KBM-7 (cell line): ENCODE measurements at regions not wholly inside any gene's neighbourhood (a gene's known extent, or its start where the extent isn't known, plus 50 kb on each side); places are given as distances from the start of the nearest gene placed in this dataset.

Source experiments
- DNase-seq: peaks from one replicate; pipeline ENCODE4 v3.0.0-alpha.2; 2015
- in situ Hi-C: fragments of 300-500 bp; cut with MboI; formaldehyde crosslinking; loops from 2 replicates; pipeline ENCODE4 v1.14.3; 2020; ENCODE audit warnings: low sequenced_read_pairs, low pct_unique_long_range_greater_than_20kb, mixed read lengths

DNA sequence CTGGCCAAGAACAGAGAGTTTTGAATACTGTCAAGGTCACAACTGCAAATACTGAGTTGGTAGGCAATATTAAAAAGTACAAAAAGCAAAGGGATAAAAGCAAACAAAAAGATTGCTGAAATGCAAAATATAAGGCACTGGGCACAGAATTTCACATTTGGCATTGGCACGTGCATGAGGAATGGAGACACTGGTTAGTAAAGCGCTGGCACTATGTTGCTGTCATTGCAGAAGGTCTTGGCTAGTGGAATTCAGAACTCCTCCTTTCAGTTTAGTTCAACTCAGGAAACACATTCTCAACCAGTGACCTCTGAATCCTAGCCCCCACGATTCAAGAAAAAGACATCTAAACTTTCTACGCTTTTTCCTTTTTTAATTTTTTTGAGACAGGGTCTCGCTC, 111.8 kb upstream of the PSMD7 start:
- in situ Hi-C loops: no loop called here
- no peak for DNase-seq

DNA sequence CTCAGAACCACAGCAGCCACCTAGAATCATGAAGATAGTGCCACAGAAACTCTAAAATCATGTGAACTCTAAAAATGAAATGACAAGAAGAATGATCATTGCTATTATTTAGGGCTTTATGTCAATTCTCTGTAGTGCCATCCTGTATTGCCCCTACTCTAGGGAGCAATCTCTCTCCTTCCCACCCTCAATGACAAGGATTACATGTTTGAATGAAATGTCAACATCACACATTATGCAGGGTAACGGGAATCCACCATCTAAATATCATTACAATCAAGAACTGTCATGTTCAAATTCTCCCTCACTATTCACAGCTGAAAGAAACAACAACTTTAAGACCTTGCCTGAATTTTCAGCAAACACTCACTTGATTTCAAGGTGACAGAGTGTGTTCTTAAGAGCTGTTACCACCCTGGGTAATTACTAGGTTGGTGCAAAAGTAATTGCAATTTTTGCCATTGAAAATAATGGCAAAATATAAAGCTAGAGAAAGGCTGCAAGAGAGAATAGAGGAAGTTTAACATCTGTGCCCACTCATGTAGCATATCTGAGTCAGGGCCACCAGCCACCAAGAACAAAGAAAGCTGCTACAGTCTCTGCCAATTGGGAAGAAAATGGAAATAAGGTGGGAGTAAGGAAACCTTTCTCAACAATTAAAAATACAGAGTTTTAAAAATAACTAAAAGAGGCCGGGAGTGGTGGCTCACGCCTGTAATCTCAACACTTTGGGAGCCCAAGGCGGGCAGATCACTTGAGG, 112.8 kb upstream of the PSMD7 start:
- in situ Hi-C loops: no loop called here
- DNase-seq: no peak

DNA sequence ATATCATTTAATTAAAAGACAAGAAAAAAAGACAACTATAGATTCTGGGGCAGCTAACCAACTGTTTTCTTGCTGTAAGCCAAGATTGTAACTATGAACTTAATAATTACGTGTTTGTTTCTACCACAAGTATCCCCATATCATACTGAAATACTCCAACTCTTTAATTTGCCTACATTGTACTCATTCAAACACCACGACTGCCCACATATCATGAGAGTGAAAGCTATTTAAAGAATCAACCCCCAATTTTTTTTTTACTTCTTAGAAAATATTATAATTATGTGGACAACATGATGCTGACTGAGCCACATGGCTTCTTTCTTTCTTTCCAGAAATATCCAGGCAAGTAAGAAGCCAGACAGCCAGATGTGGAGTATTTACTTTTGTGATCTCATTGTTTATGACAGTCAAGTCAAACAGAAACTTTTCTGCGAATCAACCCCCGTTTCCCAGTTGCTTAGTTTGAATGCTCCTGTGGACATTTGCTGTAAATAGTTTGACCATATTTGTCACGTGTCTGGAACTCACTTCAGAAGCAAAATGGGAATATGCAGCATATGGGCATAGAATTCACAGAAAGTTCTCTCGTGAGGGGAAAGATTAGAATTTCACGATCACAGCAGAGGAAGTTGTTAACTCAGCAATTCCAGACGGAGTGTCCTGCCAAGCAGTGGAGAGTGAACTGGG, 126.8 kb upstream of the PSMD7 start:
- no peak for DNase-seq

DNA sequence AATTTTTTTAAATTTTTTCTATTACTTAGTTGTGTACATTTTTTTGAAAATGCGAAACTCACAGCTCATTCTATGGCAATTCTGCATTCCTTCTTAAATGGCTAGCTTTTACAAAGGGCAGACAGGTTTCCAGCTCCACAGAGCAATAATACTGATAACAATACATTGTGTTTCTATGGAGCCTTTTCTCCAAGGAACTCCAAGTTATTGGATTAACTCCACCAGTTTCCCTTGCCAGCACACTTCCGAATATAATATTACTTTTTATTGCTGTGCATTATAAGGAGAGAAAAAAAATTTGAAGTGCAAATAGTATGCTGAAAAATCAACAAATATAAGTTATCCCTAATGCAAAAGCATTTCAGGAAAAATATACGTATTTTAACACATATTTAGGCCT, 127.5 kb upstream of the PSMD7 start:
- in situ Hi-C loops: no loop called here
- DNase-seq: no peak

More for the DNA sequence above, 126.8 kb upstream of the PSMD7 start:
- in situ Hi-C loops: no loop called here

DNA sequence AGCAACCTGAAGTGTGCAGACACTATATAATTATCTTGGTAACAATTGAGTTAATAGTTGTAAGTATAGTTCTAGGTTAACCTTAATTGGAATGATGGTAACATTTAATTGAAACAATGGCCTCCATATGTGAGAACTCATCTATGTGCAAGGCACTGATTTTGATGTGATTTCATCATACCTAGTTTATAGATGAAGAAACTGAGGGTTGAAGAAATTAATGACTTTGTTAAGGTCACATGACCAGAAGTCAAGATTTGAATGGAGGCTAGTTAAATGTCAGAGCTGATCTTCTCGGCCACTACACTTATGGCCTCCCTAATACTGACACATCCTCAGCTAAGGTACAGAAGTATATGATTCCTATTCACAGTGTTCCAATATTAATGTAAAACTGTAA, 128.2 kb upstream of the PSMD7 start:
- DNase-seq: no peak
- in situ Hi-C loops: no loop called here

DNA sequence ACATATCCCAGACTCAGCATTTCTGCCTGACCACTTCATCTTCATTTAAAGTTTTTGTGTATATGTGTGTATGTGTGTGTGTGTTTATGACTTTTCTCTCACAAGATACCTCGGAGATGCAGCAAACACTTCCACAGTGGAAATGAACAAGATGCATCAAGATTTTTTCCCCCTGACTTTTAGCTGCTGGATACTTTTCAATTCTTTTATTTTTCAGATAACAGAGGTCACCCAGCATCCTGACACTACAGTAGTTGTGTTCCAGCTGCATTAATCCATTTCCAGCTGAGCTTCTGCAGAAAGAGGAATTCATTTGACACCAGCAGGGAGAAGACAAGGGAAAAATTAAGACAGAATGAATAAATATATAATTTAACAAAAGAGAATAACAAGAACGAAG, 130.2 kb upstream of the PSMD7 start:
- no peak for DNase-seq
- in situ Hi-C loops: no loop called here

DNA sequence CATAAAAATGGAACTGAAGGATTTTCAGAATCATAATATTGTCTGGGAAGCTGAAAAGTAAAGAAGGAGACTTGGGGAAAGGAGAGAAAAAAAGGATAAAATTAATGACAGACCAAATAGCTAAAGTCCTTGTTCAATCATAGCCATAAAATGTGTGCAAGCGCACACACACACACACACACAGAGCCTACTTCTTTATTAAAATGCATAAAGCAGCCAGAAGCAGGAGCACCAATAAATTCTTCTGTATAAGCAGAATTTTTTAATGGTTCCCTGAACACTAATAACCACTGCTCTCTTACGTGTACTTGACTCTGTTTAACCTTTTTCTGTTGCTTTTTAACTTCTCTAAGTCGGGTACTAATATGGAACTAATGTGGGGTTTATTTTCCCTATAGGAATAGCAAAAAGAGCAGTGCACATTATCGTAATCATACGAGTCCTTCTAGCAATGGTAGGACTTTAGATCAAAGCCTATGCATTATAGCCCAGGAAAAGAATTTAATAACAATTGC, 131.0 kb upstream of the PSMD7 start:
- no peak for DNase-seq
- in situ Hi-C loops: no loop called here

DNA sequence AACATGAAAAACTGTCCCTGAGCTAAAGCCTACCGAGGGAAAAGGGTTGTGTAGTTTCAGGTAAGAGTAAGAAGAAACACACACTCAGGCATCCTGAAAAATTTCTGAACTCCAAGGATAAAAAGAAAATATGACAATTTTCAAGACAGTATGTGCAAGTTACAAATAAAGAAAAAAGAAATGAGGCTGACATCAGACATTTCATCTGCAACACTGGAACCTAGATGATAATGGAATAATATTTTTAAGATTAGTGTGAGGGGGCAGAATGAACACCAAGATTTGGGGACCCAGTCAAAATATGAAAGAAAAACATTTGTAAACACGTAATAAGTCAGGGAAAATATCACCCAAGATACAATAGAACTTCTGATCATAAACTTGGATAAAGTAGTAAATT, 135.9 kb upstream of the PSMD7 start:
- in situ Hi-C loops: no loop called here

DNA sequence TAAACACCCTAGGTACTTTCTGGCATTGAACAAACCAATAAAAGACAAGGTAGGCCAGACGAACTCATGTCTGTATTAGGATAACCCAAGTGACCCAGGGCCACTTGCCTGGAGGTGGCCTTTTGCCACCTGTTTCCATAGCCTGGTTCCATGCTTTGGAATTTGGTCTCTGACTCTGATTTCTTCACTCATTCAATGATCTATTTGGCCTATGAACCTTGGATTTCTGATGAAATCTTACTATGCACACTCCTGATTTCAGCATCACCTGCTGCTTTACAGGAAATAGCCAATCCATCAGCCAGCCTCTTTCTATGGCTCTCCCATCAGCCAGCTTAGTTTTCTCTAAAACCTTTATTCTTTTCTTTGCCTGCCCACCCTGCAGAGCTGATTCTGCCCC, 142.8 kb upstream of the PSMD7 start:
- in situ Hi-C loops: no loop called here

More for the DNA sequence above, 135.9 kb upstream of the PSMD7 start:
- DNase-seq: no peak

DNA sequence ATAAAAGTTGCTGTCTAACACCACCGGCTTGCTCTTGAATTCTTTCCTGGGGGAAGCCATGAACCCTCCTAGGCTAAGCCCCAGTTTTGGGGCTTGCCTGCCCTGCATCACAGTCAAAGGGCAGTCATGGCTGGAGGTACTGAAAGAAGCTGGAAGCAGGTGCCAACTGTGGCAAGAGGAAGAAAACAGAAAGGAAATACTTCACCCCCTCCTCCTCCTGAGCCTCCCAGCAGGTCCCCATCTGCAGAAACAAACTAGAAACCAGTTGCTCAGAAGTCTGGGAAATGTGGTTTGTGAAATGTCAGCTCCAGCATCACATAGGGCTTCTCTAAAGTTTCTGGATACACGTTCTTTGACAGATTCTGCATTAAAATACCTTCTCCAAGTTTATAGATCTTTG, 150.0 kb upstream of the PSMD7 start:
- in situ Hi-C loops: no loop called here

More for the DNA sequence above, 142.8 kb upstream of the PSMD7 start:
- DNase-seq: no peak

DNA sequence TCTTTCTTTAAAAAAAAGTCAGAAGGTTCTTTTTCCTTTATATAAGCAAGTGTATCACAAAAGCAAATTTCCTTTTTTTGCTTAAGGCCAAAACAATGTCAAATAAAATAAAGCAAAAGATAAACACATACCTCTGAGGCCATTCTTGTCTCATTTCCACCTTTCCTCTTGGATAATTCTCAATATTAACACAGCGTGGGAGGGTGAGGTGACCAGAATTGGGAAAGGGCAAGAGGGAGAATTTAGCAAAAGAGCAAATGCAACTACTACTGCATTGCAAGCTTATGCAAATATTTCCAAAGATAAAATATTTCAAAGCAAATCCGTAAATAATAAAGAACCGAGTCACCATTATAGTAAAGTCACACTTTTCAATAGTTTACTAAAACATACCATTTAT, 153.4 kb upstream of the PSMD7 start:
- DNase-seq: no peak
- in situ Hi-C loops: no loop called here

More for the DNA sequence above, 150.0 kb upstream of the PSMD7 start:
- DNase-seq: no peak

DNA sequence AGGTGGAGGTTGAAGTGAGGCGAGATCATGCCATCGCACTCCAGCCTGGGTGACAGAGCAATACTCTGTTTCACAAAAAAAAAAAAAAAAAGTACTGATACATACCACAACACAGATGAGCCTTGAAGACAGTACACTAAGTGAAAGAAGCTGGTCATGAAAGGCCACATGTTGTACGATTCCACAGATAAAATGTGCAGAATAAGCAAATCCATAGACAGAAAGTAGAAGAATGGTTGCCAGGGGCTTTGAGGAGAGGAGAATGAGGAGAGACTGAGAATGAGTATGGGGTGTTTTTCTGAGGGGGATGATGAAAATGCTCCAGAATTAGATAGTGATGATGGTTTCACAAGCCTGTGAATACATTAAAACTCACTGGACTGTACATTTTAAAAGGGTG, 155.6 kb upstream of the PSMD7 start:
- DNase-seq: no peak
- in situ Hi-C loops: no loop called here

DNA sequence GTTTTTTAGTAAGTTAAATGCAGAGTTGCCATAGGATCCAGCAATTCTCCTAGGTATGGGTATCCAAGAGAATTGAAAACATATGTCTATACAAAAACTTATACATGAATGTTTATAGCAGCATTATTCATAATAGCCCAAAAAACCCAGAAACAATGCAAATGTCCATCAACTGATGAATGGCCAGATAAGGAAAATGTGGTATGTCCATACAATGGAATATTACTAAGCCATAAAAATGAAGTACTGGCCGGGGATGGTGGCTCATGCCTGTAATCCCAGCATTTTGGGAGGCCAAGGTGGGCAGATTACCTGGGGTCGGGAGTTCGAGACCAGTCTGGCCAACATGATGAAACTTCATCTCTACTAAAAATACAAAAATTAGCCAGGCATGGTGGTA, 156.1 kb upstream of the PSMD7 start:
- in situ Hi-C loops: no loop called here

DNA sequence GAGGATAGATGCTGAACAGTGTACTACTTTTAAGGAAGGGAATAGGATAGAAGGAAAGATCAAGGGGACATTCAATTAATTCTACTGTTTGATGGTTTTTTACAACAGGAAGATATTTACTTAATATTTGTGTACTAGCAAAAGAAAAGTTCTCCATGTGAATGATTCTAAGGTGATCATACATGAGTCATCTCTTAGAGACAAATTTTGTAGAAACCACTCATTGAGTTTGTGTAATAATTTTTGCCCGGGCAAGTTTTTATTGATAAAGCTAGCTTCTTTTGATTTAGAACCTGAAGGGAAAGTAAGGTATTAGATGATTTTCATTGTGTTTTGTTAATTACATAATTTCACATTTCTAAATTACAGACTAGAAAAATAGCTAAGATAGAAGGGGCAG, 172.8 kb upstream of the PSMD7 start:
- no peak for DNase-seq
- in situ Hi-C loops: no loop called here

More for the DNA sequence above, 156.1 kb upstream of the PSMD7 start:
- DNase-seq: no peak

DNA sequence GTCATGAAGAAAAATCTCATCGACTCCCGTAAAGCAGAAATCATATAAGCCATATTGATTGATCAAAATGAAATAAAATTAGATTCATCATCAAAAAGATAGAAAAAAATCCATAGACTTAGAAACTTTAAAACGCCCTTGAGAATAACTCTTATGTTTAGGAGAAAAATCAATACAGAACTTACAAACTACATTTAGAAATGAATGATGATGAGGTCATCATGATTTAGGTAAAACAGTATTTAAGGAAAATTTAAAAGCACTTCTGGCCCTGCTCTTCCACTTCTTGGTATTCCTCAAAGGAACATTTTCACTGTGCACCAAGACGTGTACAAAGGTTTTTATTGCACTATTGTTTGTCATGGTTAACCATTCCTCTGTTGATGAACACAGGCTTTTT, 173.4 kb upstream of the PSMD7 start:
- in situ Hi-C loops: no loop called here
- no peak for DNase-seq

DNA sequence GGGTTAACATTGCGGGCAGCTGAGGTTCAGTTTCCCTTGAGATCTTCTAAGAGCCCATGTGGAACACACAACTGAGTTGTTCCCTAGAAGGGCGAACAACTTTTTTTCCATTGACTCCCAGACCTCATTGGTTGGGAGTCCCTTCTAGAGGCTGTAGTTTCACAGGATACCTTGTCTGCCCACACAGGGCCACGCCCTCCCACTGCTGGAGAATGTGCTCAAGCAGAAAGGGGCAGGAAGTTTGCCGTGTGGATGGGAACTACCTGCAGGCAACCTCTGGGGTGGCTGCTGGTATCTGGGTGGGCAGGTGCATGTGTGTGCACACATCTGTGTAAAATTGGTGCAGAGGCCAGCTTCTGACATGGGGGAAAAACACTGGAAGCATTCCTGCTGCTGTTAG, 178.8 kb upstream of the PSMD7 start:
- DNase-seq: no peak
- in situ Hi-C loops: no loop called here

DNA sequence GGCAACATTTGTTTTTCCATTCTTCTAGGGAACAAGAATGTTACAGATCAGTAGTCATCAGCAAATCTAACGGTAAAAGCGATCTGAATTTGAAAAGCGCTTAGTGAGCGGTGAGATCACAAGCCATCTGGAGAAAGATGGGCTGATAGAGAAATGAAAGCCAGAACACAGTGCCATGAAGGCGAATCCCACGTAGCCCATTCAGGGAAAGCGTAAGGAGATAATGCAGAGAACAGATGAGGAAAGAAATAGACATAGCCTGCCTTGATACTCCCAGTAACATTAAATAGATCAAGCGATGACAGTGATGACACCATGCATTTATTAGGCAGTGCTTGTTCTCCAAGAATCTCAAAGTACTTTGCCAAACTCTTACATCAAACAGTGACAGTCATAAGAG, 183.1 kb upstream of the PSMD7 start:
- no peak for DNase-seq
- in situ Hi-C loops: no loop called here

DNA sequence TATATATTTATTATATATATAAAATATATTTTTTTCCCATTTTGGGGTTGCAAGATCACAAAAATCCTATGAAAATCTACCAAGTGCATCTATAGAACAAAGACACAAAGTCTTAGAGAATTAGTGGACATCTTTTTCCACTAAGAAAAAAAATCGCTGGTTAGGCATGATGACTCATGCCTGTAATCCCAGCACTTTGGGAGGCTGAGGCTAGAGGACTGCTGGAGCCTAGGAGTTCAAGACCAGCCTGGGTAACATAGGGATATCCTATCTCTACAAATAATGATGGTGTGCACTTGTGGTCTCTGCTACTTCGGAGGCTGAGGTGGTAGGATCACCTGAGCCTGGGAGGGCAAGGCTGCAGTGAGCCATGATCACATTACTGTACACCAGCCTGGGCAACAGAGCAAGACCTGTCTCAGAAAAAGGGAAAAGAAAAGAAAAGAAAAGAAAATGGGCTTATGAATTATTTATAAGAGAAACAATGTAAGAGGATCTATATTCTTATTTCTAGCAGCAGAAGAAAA, 185.1 kb upstream of the PSMD7 start:
- DNase-seq: peak; percentile 43
- in situ Hi-C loops: no loop called here

DNA sequence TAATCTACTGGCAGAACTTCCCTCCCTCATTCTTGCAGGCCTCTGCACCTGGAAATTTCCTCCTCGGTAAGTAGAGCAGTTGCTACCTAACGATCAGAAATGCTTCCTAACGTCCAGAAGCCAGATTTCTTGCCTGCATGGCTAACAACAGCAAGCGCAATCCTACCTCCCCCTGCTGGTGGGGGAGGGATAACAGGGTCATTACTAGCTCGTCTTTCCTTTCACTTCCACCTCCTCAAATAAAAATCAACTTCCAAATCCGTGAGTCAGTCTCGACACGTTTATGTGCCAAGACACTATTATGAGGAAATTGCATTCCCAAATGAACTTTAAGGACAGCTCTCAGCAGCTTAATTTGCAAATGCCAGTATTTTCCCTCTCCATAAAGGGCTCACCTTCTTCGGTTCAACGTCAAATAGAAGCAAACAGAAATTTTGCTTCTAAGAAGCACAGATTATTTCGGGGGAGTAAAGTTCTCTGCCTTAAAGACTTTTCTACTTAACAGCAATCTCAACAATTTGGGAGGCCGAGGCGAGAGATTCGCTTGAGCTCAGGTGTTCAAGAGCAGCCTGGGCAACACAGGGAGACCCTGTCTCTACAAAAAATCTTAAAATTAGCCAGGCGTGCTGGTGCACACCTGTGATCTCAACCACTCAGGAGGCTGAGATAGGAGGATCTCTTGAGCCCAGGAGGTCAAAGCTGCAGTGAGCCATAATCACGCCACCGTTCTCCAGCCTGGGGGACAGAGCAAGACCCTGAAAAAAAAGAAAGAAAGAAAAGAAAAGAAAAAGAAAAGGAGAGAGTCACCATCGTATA, 188.6 kb upstream of the PSMD7 start:
- DNase-seq: peak; percentile 81
- in situ Hi-C loops: no loop called here

DNA sequence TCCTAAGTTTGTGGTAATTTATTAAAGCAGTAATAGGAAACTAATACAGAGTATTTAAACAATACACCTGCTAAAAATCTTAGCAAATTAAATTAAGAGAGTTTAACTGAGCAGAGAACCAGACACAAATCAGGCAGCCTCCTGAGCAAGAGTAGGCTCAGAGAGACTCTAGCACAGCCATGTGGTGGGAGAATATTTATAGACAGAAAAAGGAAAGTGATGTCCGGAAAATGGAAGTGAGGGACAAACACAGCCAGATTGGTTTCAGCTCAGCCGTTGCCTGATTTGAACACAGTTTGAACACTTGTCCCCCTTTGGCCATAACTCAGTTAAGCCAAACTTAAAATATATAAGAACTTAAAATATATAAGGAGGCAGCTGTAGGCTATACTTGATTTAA, 192.6 kb upstream of the PSMD7 start:
- DNase-seq: no peak
- in situ Hi-C loops: no loop called here
